GM19468 (cell line): ENCODE measurements at regions not wholly inside any gene's neighbourhood (a gene's known extent, or its start where the extent isn't known, plus 50 kb on each side); places are given as distances from the start of the nearest gene placed in this dataset.

Experiments
- ATAC-seq: cut with Tn5 transposase; IDR thresholded peaks from one replicate; pipeline ENCODE4 v1.9.1; 2021; ENCODE audit warnings: mild to moderate bottlenecking, moderate library complexity, moderate number of reproducible peaks; ENCODE audit not compliant: unreplicated experiment; ENCODE audit errors: extremely low read depth

DNA sequence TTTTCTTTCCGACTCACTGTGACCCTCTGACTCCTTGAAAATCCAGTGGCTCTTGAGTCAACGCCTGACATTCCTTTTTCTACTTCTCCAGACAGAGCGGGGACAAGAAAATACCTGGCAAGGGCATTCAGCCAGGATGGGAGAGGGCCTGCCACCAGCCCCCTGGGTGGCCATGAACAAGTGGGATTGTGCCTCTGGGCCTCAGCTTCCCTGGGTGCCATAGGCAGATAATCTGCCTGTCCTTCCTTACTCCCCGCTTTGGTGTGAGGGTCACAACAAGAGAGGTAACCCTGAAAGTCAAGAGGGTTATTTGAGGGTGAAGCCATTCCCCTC lies 613.9 kb upstream of the CADM1 start:
- ATAC-seq = no peak

DNA sequence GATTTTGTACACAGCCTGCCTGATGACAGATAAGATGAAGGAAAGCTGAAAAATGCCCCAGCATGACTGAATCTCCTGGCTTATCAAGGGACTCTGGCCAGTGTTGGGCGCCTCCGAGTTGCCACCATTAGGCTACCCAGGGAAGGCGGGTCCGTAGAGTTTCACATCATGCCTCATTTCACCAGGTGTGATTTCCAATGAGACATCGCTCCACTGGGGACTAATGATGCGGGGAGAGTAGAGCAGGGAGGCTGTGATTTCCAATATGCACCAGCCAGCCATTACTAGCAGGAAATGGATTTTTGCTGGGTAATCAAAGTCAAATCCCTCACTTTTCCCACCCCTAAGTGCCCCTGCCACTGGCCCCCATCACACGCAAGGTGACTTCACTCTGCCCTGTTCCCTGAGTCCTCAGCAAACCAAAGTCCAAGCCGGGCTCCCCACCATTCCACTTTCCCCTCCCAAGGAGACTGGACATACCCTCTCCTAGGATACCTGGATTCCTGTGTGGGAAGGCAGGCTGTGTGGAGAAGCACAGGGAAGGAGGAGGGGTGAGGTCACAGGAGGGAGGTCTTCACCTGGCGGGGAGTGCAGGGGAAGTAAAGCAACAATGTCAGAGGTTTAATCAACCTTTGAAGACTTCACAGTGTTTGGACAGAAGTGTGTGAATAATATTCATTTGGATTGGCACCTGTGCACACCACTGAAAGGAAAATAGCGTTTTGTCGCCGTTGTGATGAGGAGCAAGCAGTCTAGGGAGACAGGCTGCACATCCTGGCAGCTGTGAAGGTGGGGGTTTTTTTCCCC lies 613.3 kb upstream of the CADM1 start:
- ATAC-seq = no peak

- ATAC-seq = no peak
These were observed 611.6 kb upstream of the CADM1 start for GRCh38 chr11:116115801-116116200.

DNA sequence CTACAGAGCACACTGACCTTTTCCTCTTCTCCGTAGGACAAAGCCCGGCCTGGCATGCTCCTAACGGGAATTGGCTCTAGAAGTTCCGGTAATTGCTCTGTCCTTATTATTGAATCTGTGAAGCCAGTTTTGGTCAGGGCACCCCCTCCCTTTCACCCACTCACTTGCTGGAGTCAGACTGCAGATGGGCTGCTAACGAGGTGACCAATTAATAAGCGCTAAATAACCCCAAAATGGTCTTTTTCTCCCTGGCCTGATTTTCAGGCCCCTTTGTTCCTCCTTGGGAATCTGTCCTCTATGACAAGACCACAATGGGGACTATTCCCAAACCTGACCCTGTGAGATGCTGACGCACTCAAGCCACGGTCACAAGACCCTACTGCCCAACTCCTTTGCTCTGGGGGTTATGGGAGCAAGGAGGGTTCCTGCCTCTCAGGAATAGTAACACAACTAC lies 610.0 kb upstream of the CADM1 start:
- no peak for ATAC-seq

- no peak for ATAC-seq
These were observed 608.1 kb upstream of the CADM1 start for GRCh38 chr11:116112087-116112935.

- no peak for ATAC-seq
These were observed 607.3 kb upstream of the CADM1 start for GRCh38 chr11:116111546-116111945.

DNA sequence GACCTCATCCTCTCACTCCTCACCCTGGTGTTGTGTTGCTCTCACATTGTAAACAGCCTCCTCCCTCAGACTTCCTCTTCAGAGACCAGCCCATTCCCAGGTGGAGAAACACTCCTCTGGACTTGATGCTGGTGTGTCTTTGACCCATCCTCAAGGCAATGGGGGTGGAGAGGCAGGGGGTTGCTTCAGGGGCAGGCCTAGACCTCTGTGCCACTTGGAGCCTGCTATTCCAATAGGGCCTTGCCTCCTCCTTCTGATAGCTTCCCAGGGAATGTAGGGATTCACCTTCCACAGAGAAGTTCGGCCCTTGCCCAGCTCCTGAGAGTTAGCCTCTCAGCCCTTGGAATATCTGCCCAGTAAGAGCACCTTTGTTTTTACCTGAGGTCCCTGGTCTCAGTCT lies 606.6 kb upstream of the CADM1 start:
- ATAC-seq = no peak

DNA sequence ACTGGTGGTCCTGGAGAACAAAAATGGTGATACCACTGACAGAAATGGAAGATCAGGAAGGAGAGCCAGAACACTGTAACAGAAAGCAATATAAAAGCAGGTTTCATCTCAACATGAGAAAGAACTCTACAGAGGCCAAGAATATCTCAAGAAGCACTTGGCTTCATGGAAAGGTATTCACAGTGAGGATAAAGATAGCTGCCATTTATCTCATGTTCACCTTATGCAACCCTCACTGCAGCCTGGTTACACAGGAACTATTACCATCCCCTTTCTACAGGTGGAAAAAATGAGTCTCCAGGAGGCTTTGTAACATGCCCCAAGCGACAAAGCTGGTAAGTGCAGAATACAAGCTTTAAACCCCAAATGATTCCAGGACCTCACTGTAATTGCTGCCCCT lies 606.1 kb upstream of the CADM1 start:
- no peak for ATAC-seq

DNA sequence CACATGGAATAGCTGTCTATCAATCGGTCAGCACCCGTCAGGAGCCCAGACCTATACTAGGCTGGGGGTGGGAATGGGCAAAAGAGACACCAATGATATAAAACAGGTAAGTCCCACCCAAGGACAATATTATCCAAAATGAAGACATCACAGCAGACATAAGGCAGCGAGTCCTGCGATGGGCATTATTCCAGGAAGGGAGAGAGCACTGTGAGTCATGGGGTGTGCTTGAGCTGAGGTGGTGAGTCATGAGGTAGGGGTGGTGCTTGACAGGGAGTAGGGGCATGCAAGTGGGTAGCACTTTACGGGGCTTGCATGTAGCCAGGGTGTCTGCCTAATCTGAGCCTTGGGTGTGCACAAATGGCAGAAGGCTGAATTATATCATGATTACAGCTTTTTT lies 605.0 kb upstream of the CADM1 start:
- ATAC-seq = no peak

DNA sequence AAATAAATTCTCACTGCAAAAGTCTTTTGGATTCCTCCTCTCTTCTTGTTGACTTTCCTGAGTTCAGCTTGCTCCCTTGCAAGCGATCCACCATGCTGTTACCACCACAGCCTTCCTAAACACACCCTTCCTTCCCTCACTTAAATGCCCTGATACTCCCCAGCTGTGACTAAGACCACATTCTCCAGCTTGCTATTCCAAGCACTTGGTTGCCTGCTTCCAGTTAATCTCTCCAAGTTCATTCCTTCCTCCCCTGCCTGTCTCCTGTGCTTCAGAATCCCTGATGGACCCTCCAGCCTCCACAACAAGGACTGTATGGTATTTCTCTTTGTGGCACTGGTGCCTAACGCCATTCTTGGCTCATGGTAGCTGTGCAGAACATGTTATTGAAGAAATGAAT lies 603.9 kb upstream of the CADM1 start:
- ATAC-seq = no peak

GRCh38 chr11:116107229-116107628 lies 603.0 kb upstream of the CADM1 start:
- no peak for ATAC-seq

- no peak for ATAC-seq
These were observed 600.4 kb upstream of the CADM1 start for GRCh38 chr11:116104498-116105174.

DNA sequence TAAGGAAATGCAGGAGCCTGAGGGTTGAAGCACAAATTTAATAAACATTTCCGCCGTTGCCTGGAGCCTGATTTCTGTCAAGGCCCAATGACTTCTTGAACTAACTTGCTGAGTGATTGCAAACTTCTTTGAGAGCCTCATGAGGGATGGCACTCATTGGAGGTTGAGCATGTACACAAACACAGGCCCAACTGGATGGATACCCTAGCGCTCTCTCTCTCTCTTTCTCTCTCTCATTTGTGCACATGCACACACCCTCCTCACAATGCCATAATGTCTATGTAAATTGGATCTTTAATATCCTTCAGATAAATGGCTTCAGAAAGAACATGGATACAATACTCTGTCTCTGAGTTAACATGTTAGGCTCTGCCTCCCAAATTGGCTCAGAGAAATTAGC lies 597.7 kb upstream of the CADM1 start:
- no peak for ATAC-seq

DNA sequence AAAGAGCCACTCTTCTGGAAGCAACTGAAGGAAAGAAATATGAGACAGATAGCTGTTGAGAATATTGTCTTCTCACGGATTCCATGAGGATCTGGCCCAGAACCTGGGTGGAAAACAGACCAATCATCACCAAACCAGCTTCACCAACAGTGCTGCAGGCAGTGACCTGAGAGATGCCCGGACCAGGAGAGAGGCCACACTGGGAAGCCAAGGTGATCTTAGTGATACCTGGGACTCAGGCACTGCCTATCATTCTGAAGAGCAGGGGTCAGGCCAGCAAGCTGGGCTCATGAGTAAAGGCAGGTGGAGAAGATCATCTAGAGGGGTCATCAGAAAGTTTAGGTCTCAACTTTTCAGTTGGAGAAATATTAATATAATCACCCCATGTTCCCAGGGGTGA lies 595.8 kb upstream of the CADM1 start:
- no peak for ATAC-seq

GRCh38 chr11:116099541-116099940 lies 595.3 kb upstream of the CADM1 start:
- no peak for ATAC-seq

DNA sequence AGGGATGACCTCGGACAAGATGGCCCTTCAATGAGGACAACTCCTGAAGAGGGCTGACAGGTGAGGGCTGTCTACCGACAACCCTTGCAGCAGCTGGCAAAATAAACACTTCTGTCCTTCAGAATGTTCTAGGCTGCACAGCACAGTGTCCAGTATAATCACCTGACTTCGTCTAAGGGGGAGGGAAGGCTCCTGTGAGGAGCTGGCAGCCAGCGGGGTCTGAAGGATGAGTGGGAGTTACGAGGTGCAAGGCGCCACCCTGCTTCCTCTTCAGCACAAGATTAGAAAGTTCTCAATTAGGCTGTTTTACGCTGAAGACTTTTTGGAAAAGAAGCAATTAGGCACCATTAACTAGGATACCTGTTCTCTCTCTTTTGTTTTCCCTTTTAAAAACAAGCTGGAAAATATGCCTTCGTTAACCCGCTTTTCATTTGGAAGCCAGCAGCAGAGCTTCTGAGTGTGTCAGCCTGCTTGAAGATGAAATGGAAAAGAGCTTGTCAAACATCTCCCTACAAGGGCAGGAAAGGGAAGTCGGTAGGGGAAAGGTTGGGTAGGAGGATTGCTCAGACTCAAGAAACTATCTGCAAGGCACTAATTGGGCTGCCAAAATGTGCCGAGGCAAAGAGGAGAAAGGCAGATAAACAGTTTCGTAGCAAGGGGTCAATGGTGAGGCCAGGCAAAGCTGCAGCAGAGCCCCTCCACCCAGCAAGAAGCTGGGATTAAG lies 592.2 kb upstream of the CADM1 start:
- ATAC-seq = no peak

DNA sequence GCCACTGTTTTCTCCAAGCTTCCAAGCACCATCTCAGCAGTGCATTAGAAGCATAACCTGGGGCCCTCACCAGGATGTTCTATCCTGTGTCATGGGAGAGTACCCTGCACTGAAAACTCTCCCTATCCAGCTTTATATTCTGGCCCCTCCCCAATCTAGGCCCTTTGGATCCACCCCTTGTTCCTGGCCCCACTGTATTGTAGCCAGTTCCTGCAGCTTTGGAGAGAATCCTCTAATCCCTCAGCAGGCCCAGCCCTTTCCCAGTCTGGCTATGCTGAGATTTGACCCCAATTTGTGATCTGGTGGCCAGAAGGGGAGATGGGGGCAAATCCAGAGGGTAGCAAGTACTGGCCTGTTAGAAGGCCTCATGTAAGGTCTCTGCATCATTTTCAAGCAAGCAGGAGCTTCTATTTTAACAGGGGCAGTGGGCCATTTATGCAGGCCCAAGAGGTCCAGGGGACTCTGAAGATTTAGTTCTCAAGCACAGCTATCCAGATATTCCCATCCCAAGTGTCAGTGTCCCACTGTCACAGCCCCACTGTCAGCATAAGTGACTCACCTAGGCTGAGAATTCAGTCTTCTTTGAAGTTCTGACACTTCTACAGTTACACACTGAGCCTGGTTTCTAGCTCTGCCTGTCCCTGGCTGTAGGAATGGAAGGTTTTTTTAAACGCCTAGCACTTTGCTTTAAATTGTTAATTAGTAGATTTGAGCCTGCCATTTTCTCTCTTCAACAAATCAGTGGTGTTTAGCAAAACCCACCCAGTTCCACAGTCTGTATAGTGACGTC lies 589.5 kb upstream of the CADM1 start:
- no peak for ATAC-seq

- no peak for ATAC-seq
These were observed 588.9 kb upstream of the CADM1 start for GRCh38 chr11:116093065-116093464.

GRCh38 chr11:116086426-116086825 lies 582.2 kb upstream of the CADM1 start:
- ATAC-seq = no peak
